OCI-LY1 (cell line): ENCODE measurements at regions not wholly inside any gene's neighbourhood (a gene's known extent, or its start where the extent isn't known, plus 50 kb on each side); places are given as distances from the start of the nearest gene placed in this dataset.

Experiments
- H2AFZ ChIP-seq: fragments of 200-600 bp; sonication (generic), shearing (Covaris generic); 2 replicates; pipeline ENCODE4 v1.6.0; 2014; ENCODE audit warnings: antibody characterized with exemption, mild to moderate bottlenecking, low read length
- H3F3A ChIP-seq: fragments of 200-600 bp; sonication (generic), shearing (Covaris generic); 2 replicates; pipeline ENCODE4 v1.6.0; 2014; ENCODE audit warnings: mild to moderate bottlenecking, antibody characterized with exemption, low read length, moderate library complexity; ENCODE audit not compliant: insufficient read depth
- H3K27ac ChIP-seq: fragments of 200-600 bp; sonication (generic); 2 replicates; pipeline ENCODE4 v1.5.1; 2014; ENCODE audit warnings: low read length, mixed run types, mild to moderate bottlenecking, low read depth; ENCODE audit not compliant: poor library complexity, severe bottlenecking
- H3K27me3 ChIP-seq: fragments of 200-600 bp; sonication (generic); 2 replicates; pipeline ENCODE4 v1.6.0; 2014; ENCODE audit warnings: antibody characterized with exemption, mild to moderate bottlenecking, low read length, moderate library complexity; ENCODE audit not compliant: insufficient read depth
- H3K36me3 ChIP-seq: fragments of 200-600 bp; sonication (generic); 2 replicates; pipeline ENCODE4 v1.6.1; 2014; ENCODE audit warnings: mild to moderate bottlenecking, antibody characterized with exemption, low read length, moderate library complexity, mixed read lengths; ENCODE audit not compliant: insufficient read depth
- H3K4me1 ChIP-seq: fragments of 200-600 bp; sonication (generic); 2 replicates; pipeline ENCODE4 v1.5.1; 2014; ENCODE audit warnings: mild to moderate bottlenecking, low read length, moderate library complexity; ENCODE audit not compliant: insufficient read depth, severe bottlenecking
- H3K4me2 ChIP-seq: fragments of 200-600 bp; sonication (generic), shearing (Covaris generic); 2 replicates; pipeline ENCODE4 v1.6.1; 2014; ENCODE audit warnings: low read length
- H3K4me3 ChIP-seq: fragments of 200-600 bp; sonication (generic); 2 replicates; pipeline ENCODE4 v1.5.1; 2014; ENCODE audit warnings: low read length, low read depth, mild to moderate bottlenecking, mixed read lengths; ENCODE audit not compliant: poor library complexity, severe bottlenecking
- H3K79me2 ChIP-seq: fragments of 200-600 bp; shearing (Covaris generic); 2 replicates; pipeline ENCODE4 v1.6.1; 2016; ENCODE audit warnings: mixed run types, low read length, mixed read lengths; ENCODE audit not compliant: insufficient read depth
- H3K9ac ChIP-seq: fragments of 200-600 bp; sonication (generic), shearing (Covaris generic); 2 replicates; pipeline ENCODE4 v1.6.1; 2014; ENCODE audit warnings: mild to moderate bottlenecking, low read length, mixed read lengths
- H3K9me2 ChIP-seq: fragments of 200-600 bp; sonication (generic), shearing (Covaris generic); 2 replicates; pipeline ENCODE4 v1.6.1; 2014; ENCODE audit warnings: low read depth, mild to moderate bottlenecking, low read length, mixed read lengths
- H3K9me3 ChIP-seq: fragments of 200-600 bp; shearing (Covaris generic); 2 replicates; pipeline ENCODE4 v1.6.1; 2014; ENCODE audit warnings: low read length, mixed read lengths
- H4K20me1 ChIP-seq: fragments of 200-600 bp; sonication (generic), shearing (Covaris generic); 2 replicates; pipeline ENCODE4 v1.6.0; 2016; ENCODE audit warnings: mild to moderate bottlenecking, low read length; ENCODE audit not compliant: insufficient read depth
- CTCF ChIP-seq: fragments of 200-600 bp; sonication (generic), shearing (Covaris generic); IDR thresholded peaks from 2 replicates; pipeline ENCODE4 v1.5.1; 2017; ENCODE audit warnings: mild to moderate bottlenecking, antibody characterized with exemption, low read length, moderate library complexity, mixed read lengths
- EZH2 ChIP-seq: fragments of 200-600 bp; sonication (generic), shearing (Covaris generic); IDR thresholded peaks from 2 replicates; pipeline ENCODE4 v1.8.0; 2017; ENCODE audit warnings: borderline replicate concordance, mixed run types, mild to moderate bottlenecking, antibody characterized with exemption, low read length, moderate library complexity, mixed read lengths

- Histone ChIP-seq H3K36me3 (no peaks in the 10 kb centered on the region), H3K4me2 (no peak overlapping the region), H3F3A (no peaks in the 10 kb centered on the region), H3K4me3 (no peak overlapping the region), H4K20me1 (no peaks in the 10 kb centered on the region), H3K9me2 (no peaks in the 10 kb centered on the region), H3K79me2 (no peaks in the 10 kb centered on the region), H2AFZ (no peak overlapping the region), H3K27ac (no peak overlapping the region), H3K27me3 (no peaks in the 10 kb centered on the region), H3K9me3 (no peaks in the 10 kb centered on the region), H3K4me1 (no peaks in the 10 kb centered on the region), H3K9ac (no peak overlapping the region)
- TF ChIP-seq CTCF: no peak
Observed at GRCh38 chr2:13091861-13092378, 375.2 kb downstream of the TRIB2 start.

GRCh38 chr2:13093416-13093991 is 376.8 kb downstream of the TRIB2 start:
- Histone ChIP-seq H2AFZ (no peak overlapping the region), H3K9me2 (no peaks in the 10 kb centered on the region), H3K36me3 (no peaks in the 10 kb centered on the region), H3K79me2 (no peaks in the 10 kb centered on the region), H3K4me2 (no peak overlapping the region), H3K27me3 (no peaks in the 10 kb centered on the region), H3K9me3 (no peaks in the 10 kb centered on the region), H3K4me1 (no peaks in the 10 kb centered on the region), H3F3A (no peaks in the 10 kb centered on the region), H4K20me1 (no peaks in the 10 kb centered on the region), H3K9ac (no peak overlapping the region), H3K27ac (no peak overlapping the region), H3K4me3 (no peak overlapping the region)
- TF ChIP-seq EZH2 (no peak), CTCF (no peak)

- H3K4me1 ChIP-seq: no peaks in the 10 kb centered on the region
- no peak overlapping the region for H3K4me3 ChIP-seq
- no peaks in the 10 kb centered on the region for H4K20me1 ChIP-seq
- no peaks in the 10 kb centered on the region for H3F3A ChIP-seq
- no peaks in the 10 kb centered on the region for H3K9me3 ChIP-seq
- no peak overlapping the region for H3K9ac ChIP-seq
- H3K4me2 ChIP-seq: no peak overlapping the region
- TF ChIP-seq EZH2 (no peak), CTCF (no peak)
- no peak overlapping the region for H2AFZ ChIP-seq
- H3K27me3 ChIP-seq: no peaks in the 10 kb centered on the region
- H3K79me2 ChIP-seq: no peaks in the 10 kb centered on the region
- no peaks in the 10 kb centered on the region for H3K36me3 ChIP-seq
- H3K27ac ChIP-seq: no peak overlapping the region
- H3K9me2 ChIP-seq: no peaks in the 10 kb centered on the region
Observed at GRCh38 chr2:13102397-13103063, 385.8 kb downstream of the TRIB2 start.
